Peyer's patch (tissue), 4 donors: ENCODE measurements at regions not wholly inside any gene's neighbourhood (a gene's known extent, or its start where the extent isn't known, plus 50 kb on each side); places are given as distances from the start of the nearest gene placed in this dataset.

ENCODE experiments used
- CTCF ChIP-seq, 6 experiments: fragments of 450-650 bp in 4 of 6; fragments of 200-600 bp in 2 of 6; sonication (generic) in 1 of 6; IDR thresholded peaks; one replicate each; pipeline ENCODE4 v1.5.1; 2017 to 2019; ENCODE audit warnings: antibody characterized with exemption in 6 of 6, mild to moderate bottlenecking in 3 of 6, moderate library complexity in 1 of 6
- POLR2A ChIP-seq, 2 donors: fragments of 450-650 bp; IDR thresholded peaks; one replicate each; pipeline ENCODE4 v1.5.1; 2017; ENCODE audit warnings: antibody characterized with exemption in 2 of 2, mild to moderate bottlenecking in 2 of 2, moderate library complexity in 2 of 2

GRCh38 chr13:111407381-111408131 lies 87.1 kb downstream of the TEX29 start:
- no peak for TF ChIP-seq POLR2A (IDR thresholded peaks at IDR 0.05)
- TF ChIP-seq CTCF (IDR thresholded peaks at IDR 0.05), result no peak
